ENCODE measurements at regions not wholly inside any gene's neighbourhood (a gene's known extent, or its start where the extent isn't known, plus 50 kb on each side); places are given as distances from the start of the nearest gene placed in this dataset.

DNA sequence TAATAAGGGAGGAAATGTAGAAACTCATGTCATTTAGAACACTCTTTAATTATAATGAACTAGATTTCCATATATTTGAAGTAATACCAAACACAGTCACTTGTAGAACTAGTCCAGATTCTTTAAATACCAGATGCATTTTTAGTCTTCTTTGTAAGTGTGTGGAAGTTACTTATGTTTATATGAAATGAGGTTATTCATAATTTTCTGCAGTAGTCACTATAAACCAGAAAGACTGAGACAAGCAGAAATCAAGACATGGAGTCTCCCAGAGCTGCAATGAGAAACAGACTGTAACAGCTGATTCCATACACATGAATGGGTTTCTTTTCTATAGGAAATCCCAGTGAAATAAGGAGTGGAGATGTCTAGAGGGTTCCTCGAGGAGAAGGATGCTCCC, 216.6 kb upstream of the ZP4 start:
- no peak for DNase-seq (ENCODE audit: insufficient read length, low spot score, missing footprints)
- H3K9me3 ChIP-seq (ENCODE audit: low read depth, low read length) = no peaks in the 10 kb centered on the region
- H3K79me2 ChIP-seq (ENCODE audit: insufficient read depth, low read length) = no peaks in the 10 kb centered on the region
- TF ChIP-seq, protein P1, sequence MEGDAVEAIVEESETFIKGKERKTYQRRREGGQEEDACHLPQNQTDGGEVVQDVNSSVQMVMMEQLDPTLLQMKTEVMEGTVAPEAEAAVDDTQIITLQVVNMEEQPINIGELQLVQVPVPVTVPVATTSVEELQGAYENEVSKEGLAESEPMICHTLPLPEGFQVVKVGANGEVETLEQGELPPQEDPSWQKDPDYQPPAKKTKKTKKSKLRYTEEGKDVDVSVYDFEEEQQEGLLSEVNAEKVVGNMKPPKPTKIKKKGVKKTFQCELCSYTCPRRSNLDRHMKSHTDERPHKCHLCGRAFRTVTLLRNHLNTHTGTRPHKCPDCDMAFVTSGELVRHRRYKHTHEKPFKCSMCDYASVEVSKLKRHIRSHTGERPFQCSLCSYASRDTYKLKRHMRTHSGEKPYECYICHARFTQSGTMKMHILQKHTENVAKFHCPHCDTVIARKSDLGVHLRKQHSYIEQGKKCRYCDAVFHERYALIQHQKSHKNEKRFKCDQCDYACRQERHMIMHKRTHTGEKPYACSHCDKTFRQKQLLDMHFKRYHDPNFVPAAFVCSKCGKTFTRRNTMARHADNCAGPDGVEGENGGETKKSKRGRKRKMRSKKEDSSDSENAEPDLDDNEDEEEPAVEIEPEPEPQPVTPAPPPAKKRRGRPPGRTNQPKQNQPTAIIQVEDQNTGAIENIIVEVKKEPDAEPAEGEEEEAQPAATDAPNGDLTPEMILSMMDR (IDR thresholded peaks at IDR 0.05; ENCODE audit: extremely low read depth, low read depth, low read length) = no peak
- no peak overlapping the region for H3K27ac ChIP-seq (ENCODE audit: low read depth, low read length)
- no peaks in the 10 kb centered on the region for H3K36me3 ChIP-seq (ENCODE audit: insufficient read depth, low read length)
- H3K4me3 ChIP-seq (ENCODE audit: insufficient read depth, low read length) = no peak overlapping the region
- no peaks in the 10 kb centered on the region for H3K4me1 ChIP-seq (ENCODE audit: insufficient read depth, low read length)
- no peaks in the 10 kb centered on the region for H4K20me1 ChIP-seq (ENCODE audit: insufficient read depth, low read length)
- no peaks in the 10 kb centered on the region for H3K27me3 ChIP-seq (ENCODE audit: insufficient read depth, low read length)
- H2AFZ ChIP-seq (ENCODE audit: low read length) = no peak overlapping the region
- no peak overlapping the region for H3K4me2 ChIP-seq (ENCODE audit: insufficient read depth, low read length)

DNA sequence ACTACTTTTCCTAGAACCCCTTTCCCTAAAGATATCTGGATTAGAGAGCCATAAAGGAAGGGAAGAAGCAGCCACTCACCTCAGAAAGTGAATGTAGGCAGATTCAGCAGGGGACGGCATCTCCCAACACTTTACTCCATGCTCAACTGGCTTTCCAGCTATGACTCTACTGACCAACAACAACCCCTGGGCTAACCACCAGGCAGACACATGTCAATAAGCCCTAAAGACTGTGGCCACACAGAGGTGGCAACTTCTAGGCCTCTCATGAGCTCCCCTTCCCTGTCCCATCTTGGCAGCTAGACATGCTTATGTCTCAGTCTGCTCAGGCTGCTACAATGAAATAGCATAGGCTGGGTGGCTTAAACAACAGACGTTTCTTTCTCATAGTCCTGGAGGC, 214.0 kb upstream of the ZP4 start:
- Histone ChIP-seq H3K27me3 (ENCODE audit: insufficient read depth, low read length) (no peaks in the 10 kb centered on the region), H3K4me2 (ENCODE audit: insufficient read depth, low read length) (no peak overlapping the region), H3K79me2 (ENCODE audit: insufficient read depth, low read length) (no peaks in the 10 kb centered on the region), H4K20me1 (ENCODE audit: insufficient read depth, low read length) (no peaks in the 10 kb centered on the region), H3K27ac (ENCODE audit: low read depth, low read length) (no peak overlapping the region), H3K9me3 (ENCODE audit: low read depth, low read length) (no peaks in the 10 kb centered on the region), H3K4me1 (ENCODE audit: insufficient read depth, low read length) (no peaks in the 10 kb centered on the region), H2AFZ (ENCODE audit: low read length) (no peak overlapping the region), H3K4me3 (ENCODE audit: insufficient read depth, low read length) (no peak overlapping the region), H3K36me3 (ENCODE audit: insufficient read depth, low read length) (no peaks in the 10 kb centered on the region)
- DNase-seq (ENCODE audit: insufficient read length, low spot score, missing footprints) = no peak
- TF ChIP-seq, protein P1 (IDR thresholded peaks at IDR 0.05; ENCODE audit: extremely low read depth, low read depth, low read length) = no peak

DNA sequence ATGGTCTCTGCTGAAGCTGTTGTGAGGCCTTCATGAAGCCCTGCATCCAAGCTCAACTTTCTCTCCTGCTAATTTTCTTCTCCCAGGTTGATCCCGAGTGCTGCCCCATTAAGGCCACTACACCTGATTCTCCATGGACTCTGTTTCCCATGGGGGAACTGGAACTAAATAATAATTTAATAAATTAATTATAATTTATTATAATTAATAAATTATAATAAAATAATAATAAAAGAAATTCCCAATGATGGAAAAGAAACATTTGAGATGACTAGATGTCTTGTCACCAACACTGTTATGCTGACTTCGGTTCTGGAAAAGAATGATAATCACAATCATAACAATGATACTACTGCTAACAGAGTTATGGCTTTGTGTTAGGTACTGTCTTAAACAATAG, 211.2 kb upstream of the ZP4 start:
- H3K4me1 ChIP-seq (ENCODE audit: insufficient read depth, low read length) = no peaks in the 10 kb centered on the region
- DNase-seq (ENCODE audit: insufficient read length, low spot score, missing footprints) = no peak
- H3K4me2 ChIP-seq (ENCODE audit: insufficient read depth, low read length) = no peak overlapping the region
- H2AFZ ChIP-seq (ENCODE audit: low read length) = no peak overlapping the region
- no peaks in the 10 kb centered on the region for H3K79me2 ChIP-seq (ENCODE audit: insufficient read depth, low read length)
- H4K20me1 ChIP-seq (ENCODE audit: insufficient read depth, low read length) = no peaks in the 10 kb centered on the region
- H3K36me3 ChIP-seq (ENCODE audit: insufficient read depth, low read length) = no peaks in the 10 kb centered on the region
- TF ChIP-seq, protein P1 (IDR thresholded peaks at IDR 0.05; ENCODE audit: extremely low read depth, low read depth, low read length) = no peak
- no peaks in the 10 kb centered on the region for H3K9me3 ChIP-seq (ENCODE audit: low read depth, low read length)
- H3K27ac ChIP-seq (ENCODE audit: low read depth, low read length) = no peak overlapping the region
- H3K4me3 ChIP-seq (ENCODE audit: insufficient read depth, low read length) = no peak overlapping the region
- no peaks in the 10 kb centered on the region for H3K27me3 ChIP-seq (ENCODE audit: insufficient read depth, low read length)

DNA sequence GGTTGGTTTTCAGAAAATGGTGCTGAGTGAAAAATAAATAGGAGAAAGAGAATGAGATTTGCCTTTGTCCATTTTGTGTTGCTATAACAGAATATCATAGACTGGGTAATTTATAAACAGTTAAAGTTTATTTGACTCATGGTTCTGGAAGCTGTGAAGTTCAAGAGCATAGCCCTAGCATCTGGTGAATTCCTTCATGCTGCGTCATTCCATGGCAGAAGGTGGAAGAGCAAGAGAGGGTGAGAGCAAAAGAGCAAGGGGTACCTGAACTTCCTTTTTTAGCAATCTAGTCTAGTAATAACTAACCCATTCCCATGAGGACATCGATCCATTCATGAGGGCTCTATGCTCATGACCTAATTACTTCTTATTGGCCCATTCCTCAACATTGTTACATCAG, 209.1 kb upstream of the ZP4 start:
- H3K27me3 ChIP-seq (ENCODE audit: insufficient read depth, low read length) = no peaks in the 10 kb centered on the region
- H3K9me3 ChIP-seq (ENCODE audit: low read depth, low read length) = no peaks in the 10 kb centered on the region
- no peak for DNase-seq (ENCODE audit: insufficient read length, low spot score, missing footprints)
- TF ChIP-seq, protein P1 (IDR thresholded peaks at IDR 0.05; ENCODE audit: extremely low read depth, low read depth, low read length) = no peak
- no peaks in the 10 kb centered on the region for H3K79me2 ChIP-seq (ENCODE audit: insufficient read depth, low read length)
- H3K4me1 ChIP-seq (ENCODE audit: insufficient read depth, low read length) = no peaks in the 10 kb centered on the region
- H3K36me3 ChIP-seq (ENCODE audit: insufficient read depth, low read length) = no peaks in the 10 kb centered on the region
- H3K4me2 ChIP-seq (ENCODE audit: insufficient read depth, low read length) = no peak overlapping the region
- H4K20me1 ChIP-seq (ENCODE audit: insufficient read depth, low read length) = no peaks in the 10 kb centered on the region
- H3K4me3 ChIP-seq (ENCODE audit: insufficient read depth, low read length) = no peak overlapping the region
- no peak overlapping the region for H3K27ac ChIP-seq (ENCODE audit: low read depth, low read length)
- no peak overlapping the region for H2AFZ ChIP-seq (ENCODE audit: low read length)
